Panc1 (cell line): ENCODE measurements at regions not wholly inside any gene's neighbourhood (a gene's known extent, or its start where the extent isn't known, plus 50 kb on each side); places are given as distances from the start of the nearest gene placed in this dataset.

ENCODE experiments used
- ATAC-seq: fragments of 200-7000 bp; cut with Tn5 transposase; 2 replicates; pipeline ENCODE4 v1.9.1; 2020; ENCODE audit warnings: mild to moderate bottlenecking, moderate library complexity
- BruUV-seq: library from RNA; stranded (reverse); fragments of 400-500 nt; replicated peaks from 2 replicates; lab custom pipeline; 2021; lab: Mats Ljungman, UMichigan
- CTCF ChIA-PET: fragments of 300-600 bp; sonication (Branson Sonifier 250); formaldehyde crosslinking; loops from one replicate; lab custom pipeline; 2022; ENCODE audit warnings: antibody characterized with exemption; lab: Charles Lee
- POLR2A ChIA-PET: fragments of 300-600 bp; sonication (Branson Sonifier 250); formaldehyde crosslinking; loops from one replicate; lab custom pipeline; 2022; ENCODE audit warnings: antibody characterized with exemption; lab: Charles Lee
- DNase-seq: peaks from one replicate; pipeline ENCODE4 v3.0.0-alpha.2; 2010; ENCODE audit warnings: low read depth, low spot score
- H3K27ac ChIP-seq: 2 replicates; pipeline ENCODE4 v1.5.1; 2011; ENCODE audit warnings: mild to moderate bottlenecking, low read length, inconsistent platforms
- H3K27me3 ChIP-seq: fragments of 200-500 bp; sonication (Bioruptor generic); 2 replicates; pipeline ENCODE4 v1.6.0; 2014; ENCODE audit warnings: low read length, inconsistent platforms; ENCODE audit not compliant: control insufficient read depth, insufficient read depth
- H3K36me3 ChIP-seq: fragments of 200-500 bp; sonication (Bioruptor generic); 2 replicates; pipeline ENCODE4 v1.5.1; 2014; ENCODE audit warnings: inconsistent platforms, mild to moderate bottlenecking, low read length, moderate library complexity; ENCODE audit not compliant: control insufficient read depth, insufficient read depth
- H3K4me1 ChIP-seq: 2 replicates; pipeline ENCODE4 v1.5.1; 2011; ENCODE audit warnings: inconsistent platforms, mild to moderate bottlenecking, low read length, moderate library complexity; ENCODE audit not compliant: control insufficient read depth, insufficient read depth
- H3K4me3 ChIP-seq, 2 experiments: 2 replicates each; pipeline ENCODE4 v1.5.1; 2011 to 2012; ENCODE audit warnings: low read depth in 2 of 2, low read length in 2 of 2, mild to moderate bottlenecking in 2 of 2, inconsistent platforms in 1 of 2, moderate library complexity in 1 of 2
- H3K9me3 ChIP-seq: fragments of 200-500 bp; sonication (Bioruptor generic); 2 replicates; pipeline ENCODE4 v1.5.1; 2014; ENCODE audit warnings: low read depth, mild to moderate bottlenecking, inconsistent platforms, low read length, moderate library complexity; ENCODE audit not compliant: control insufficient read depth, insufficient read depth
- CTCF ChIP-seq: fragments of 450-650 bp; IDR thresholded peaks from 2 replicates; pipeline ENCODE4 v1.5.1; 2017; ENCODE audit warnings: mild to moderate bottlenecking
- POLR2AphosphoS5 ChIP-seq: IDR thresholded peaks from 2 replicates; pipeline ENCODE4 v1.6.1; 2012; ENCODE audit warnings: mild to moderate bottlenecking, low read depth, low read length, moderate library complexity
- REST ChIP-seq, 2 experiments: IDR thresholded peaks; 2 replicates each; pipeline ENCODE4 v1.6.1; 2011 to 2012; ENCODE audit warnings: low read depth in 2 of 2, control low read depth in 1 of 2, low read length in 1 of 2, mild to moderate bottlenecking in 1 of 2, moderate library complexity in 1 of 2; ENCODE audit not compliant: insufficient read depth in 1 of 2
- SIN3A ChIP-seq: IDR thresholded peaks from 2 replicates; pipeline ENCODE4 v1.6.1; 2012; ENCODE audit warnings: low read depth, mild to moderate bottlenecking, low read length, moderate library complexity, borderline replicate concordance; ENCODE audit not compliant: insufficient read depth
- TCF7L2 ChIP-seq: IDR thresholded peaks from 2 replicates; pipeline ENCODE4 v1.6.1; 2011; ENCODE audit warnings: mild to moderate bottlenecking, low read depth, low read length, inconsistent platforms
- in situ Hi-C: cut with HindIII; loops from 2 replicates; pipeline ENCODE4 v1.10.0; 2016; ENCODE audit warnings: low sequenced_read_pairs, low pct_unique_long_range_greater_than_20kb
- intact Hi-C: fragments of 100-400 bp; cut with micrococcal nuclease; formaldehyde crosslinking; loops from one replicate; pipeline ENCODE4 v1.10.0; 2022; ENCODE audit not compliant: unreplicated experiment

- H3K27me3 ChIP-seq: no peaks in the 10 kb centered on the region
- no peak overlapping the region for H3K27ac ChIP-seq
- ChIA-PET POLR2A (no interaction called here), CTCF (no interaction called here)
- no peak overlapping the region for H3K4me3 ChIP-seq
- no peaks in the 10 kb centered on the region for H3K36me3 ChIP-seq
- intact Hi-C loops: no loop called here
- DNase-seq (no peak), ATAC-seq (no peak)
- BruUV-seq: no TSS peak
- no peaks in the 10 kb centered on the region for H3K4me1 ChIP-seq
- no peak for TF ChIP-seq REST (IDR thresholded peaks at IDR 0.05; ENCODE audit: insufficient read depth in 1 of 2, low read depth in 2 of 2, low read length in 1 of 2)
- no peak for TF ChIP-seq SIN3A
- TF ChIP-seq CTCF: no peak
- TF ChIP-seq TCF7L2: no peak
- TF ChIP-seq POLR2AphosphoS5: no peak
- in situ Hi-C loops: no loop called here
- H3K9me3 ChIP-seq: no peaks in the 10 kb centered on the region
These were observed 355.9 kb downstream of the BCOR start for GRCh38 chrX:39741904-39742303.

- in situ Hi-C loops (no loop called here), intact Hi-C loops (no loop called here)
- no peak for TF ChIP-seq POLR2AphosphoS5
- TF ChIP-seq CTCF: no peak
- TF ChIP-seq TCF7L2: no peak
- TF ChIP-seq REST (IDR thresholded peaks at IDR 0.05; ENCODE audit: insufficient read depth in 1 of 2, low read depth in 2 of 2, low read length in 1 of 2): no peak
- TF ChIP-seq SIN3A: no peak
- POLR2A ChIA-PET: no interaction called here
- ATAC-seq (no peak), DNase-seq (no peak)
- H3K27me3 ChIP-seq: no peaks in the 10 kb centered on the region
- H3K4me1 ChIP-seq: no peaks in the 10 kb centered on the region
- no peak overlapping the region for H3K27ac ChIP-seq
- CTCF ChIA-PET: no interaction called here
- no peak overlapping the region for H3K4me3 ChIP-seq
- no peaks in the 10 kb centered on the region for H3K36me3 ChIP-seq
- H3K9me3 ChIP-seq: no peaks in the 10 kb centered on the region
- no TSS peak for BruUV-seq
These were observed 351.9 kb downstream of the BCOR start for GRCh38 chrX:39745818-39746217.
